Fibroblast of lung (primary cell): ENCODE measurements at regions not wholly inside any gene's neighbourhood (a gene's known extent, or its start where the extent isn't known, plus 50 kb on each side); places are given as distances from the start of the nearest gene placed in this dataset.

Source experiments
- CTCF ChIP-seq, 2 donors: IDR thresholded peaks in 1 of 2; conservative IDR thresholded peaks in 1 of 2; 1 replicate in 1 of 2; 2 replicates in 1 of 2; pipeline ENCODE4 v1.5.1; 2011 to 2012; ENCODE audit warnings: low read length in 2 of 2, control low read depth in 1 of 2, inconsistent platforms in 1 of 2, low read depth in 1 of 2, mild to moderate bottlenecking in 1 of 2
- EZH2 ChIP-seq: IDR thresholded peaks from 2 replicates; pipeline ENCODE4 v1.5.1; 2012; ENCODE audit warnings: low read length, control low read depth, mild to moderate bottlenecking; ENCODE audit errors: missing control alignments

GRCh38 chr3:95189348-95189747 is 1126.5 kb downstream of the NSUN3 start:
- TF ChIP-seq CTCF (conservative IDR thresholded peaks at IDR 0.05 in 1 of 2, IDR thresholded peaks at IDR 0.05 in 1 of 2; ENCODE audit: low read depth in 1 of 2, low read length in 2 of 2) (no peak), EZH2 (no peak)
